GM12872 (cell line): ENCODE measurements at regions not wholly inside any gene's neighbourhood (a gene's known extent, or its start where the extent isn't known, plus 50 kb on each side); places are given as distances from the start of the nearest gene placed in this dataset.

Experiments used
- CTCF ChIP-seq: IDR thresholded peaks from 3 replicates; pipeline ENCODE4 v1.5.1; 2011; ENCODE audit warnings: low read depth, mild to moderate bottlenecking, low read length, moderate library complexity; ENCODE audit not compliant: insufficient read depth

GRCh38 chr2:128477891-128478290, 159.2 kb upstream of the HS6ST1 start:
- no peak for TF ChIP-seq CTCF

GRCh38 chr2:128485761-128486639, 167.3 kb upstream of the HS6ST1 start:
- TF ChIP-seq CTCF: no peak

- TF ChIP-seq CTCF: no peak
Observed at GRCh38 chr2:128486640-128487375, 168.1 kb upstream of the HS6ST1 start.

- TF ChIP-seq CTCF: no peak
Observed at GRCh38 chr2:128487650-128488387, 169.2 kb upstream of the HS6ST1 start.

- no peak for TF ChIP-seq CTCF
Observed at GRCh38 chr2:128488434-128488833, 169.8 kb upstream of the HS6ST1 start.

GRCh38 chr2:128489526-128490273, 171.0 kb upstream of the HS6ST1 start:
- no peak for TF ChIP-seq CTCF
